Lower lobe of right lung (tissue), 2 donors: ENCODE measurements at regions not wholly inside any gene's neighbourhood (a gene's known extent, or its start where the extent isn't known, plus 50 kb on each side); places are given as distances from the start of the nearest gene placed in this dataset.

Experiments
- ATAC-seq, 2 donors: fragments of 200-7000 bp; cut with Tn5 transposase; one replicate each; pipeline ENCODE4 v1.9.1; 2020 to 2022; ENCODE audit warnings: mild to moderate bottlenecking in 2 of 2, moderate library complexity in 2 of 2
- DNase-seq: peaks from one replicate; pipeline ENCODE4 v3.0.0-alpha.2; 2020
- H3K27ac ChIP-seq: fragments of 200-600 bp; one replicate; pipeline ENCODE4 v1.8.0; 2022
- H3K27me3 ChIP-seq: fragments of 200-600 bp; one replicate; pipeline ENCODE4 v1.8.0; 2022; ENCODE audit warnings: low read depth
- H3K36me3 ChIP-seq: fragments of 200-600 bp; one replicate; pipeline ENCODE4 v1.8.0; 2022; ENCODE audit warnings: mild to moderate bottlenecking
- H3K4me1 ChIP-seq: fragments of 200-600 bp; one replicate; pipeline ENCODE4 v1.8.0; 2022
- H3K4me3 ChIP-seq: fragments of 200-600 bp; one replicate; pipeline ENCODE4 v1.8.0; 2022; ENCODE audit warnings: mild to moderate bottlenecking
- H3K9me3 ChIP-seq: fragments of 200-600 bp; one replicate; pipeline ENCODE4 v1.8.0; 2022
- CTCF ChIP-seq: fragments of 200-600 bp; IDR thresholded peaks from one replicate; pipeline ENCODE4 v1.8.0; 2022; ENCODE audit warnings: antibody characterized with exemption, mild to moderate bottlenecking
- intact Hi-C: fragments of 100-400 bp; cut with DNase I; formaldehyde crosslinking; loops from one replicate; pipeline ENCODE4 v1.11.0; 2022
- donor health status: DM: no; HTN: yes; CAD: no; lungs with severe emphysema.

- DNase-seq = no peak
- no peak overlapping the region for H3K4me3 ChIP-seq
- ATAC-seq = no peak
- TF ChIP-seq CTCF = no peak
- H3K36me3 ChIP-seq = no peaks in the 10 kb centered on the region
- H3K4me1 ChIP-seq = no peaks in the 10 kb centered on the region
- no peaks in the 10 kb centered on the region for H3K27me3 ChIP-seq
- H3K9me3 ChIP-seq = no peaks in the 10 kb centered on the region
- intact Hi-C loops = no loop called here
- no peak overlapping the region for H3K27ac ChIP-seq
These were observed 71.4 kb upstream of the TANK start for GRCh38 chr2:161088658-161089350.

GRCh38 chr2:161090411-161090810 is 69.8 kb upstream of the TANK start:
- Histone ChIP-seq H3K4me1 (no peaks in the 10 kb centered on the region), H3K36me3 (no peaks in the 10 kb centered on the region), H3K4me3 (no peak overlapping the region), H3K27ac (no peak overlapping the region), H3K27me3 (no peaks in the 10 kb centered on the region), H3K9me3 (no peaks in the 10 kb centered on the region)
- no peak for DNase-seq
- no peak for ATAC-seq
- TF ChIP-seq CTCF = no peak
- intact Hi-C loops = no loop called here

- Histone ChIP-seq H3K27ac (no peak overlapping the region), H3K9me3 (no peaks in the 10 kb centered on the region), H3K27me3 (no peaks in the 10 kb centered on the region), H3K36me3 (no peaks in the 10 kb centered on the region), H3K4me1 (no peaks in the 10 kb centered on the region), H3K4me3 (no peak overlapping the region)
- ATAC-seq (no peak), DNase-seq (no peak)
- TF ChIP-seq CTCF = no peak
- intact Hi-C loops = no loop called here
These were observed 64.9 kb upstream of the TANK start for GRCh38 chr2:161095314-161095713.

- Histone ChIP-seq H3K36me3 (no peaks in the 10 kb centered on the region), H3K27me3 (no peaks in the 10 kb centered on the region), H3K27ac (no peak overlapping the region), H3K4me1 (no peaks in the 10 kb centered on the region), H3K4me3 (no peak overlapping the region), H3K9me3 (no peaks in the 10 kb centered on the region)
- DNase-seq (no peak), ATAC-seq (no peak)
- intact Hi-C loops = no loop called here
- no peak for TF ChIP-seq CTCF
These were observed 63.9 kb upstream of the TANK start for GRCh38 chr2:161096336-161096735.

GRCh38 chr2:161097157-161097556 is 63.1 kb upstream of the TANK start:
- no peaks in the 10 kb centered on the region for H3K9me3 ChIP-seq
- no peaks in the 10 kb centered on the region for H3K27me3 ChIP-seq
- H3K27ac ChIP-seq = no peak overlapping the region
- H3K4me1 ChIP-seq = no peaks in the 10 kb centered on the region
- TF ChIP-seq CTCF = no peak
- intact Hi-C loops = no loop called here
- H3K36me3 ChIP-seq = no peaks in the 10 kb centered on the region
- no peak for ATAC-seq
- DNase-seq = no peak
- no peak overlapping the region for H3K4me3 ChIP-seq
